ENCODE measurements at regions not wholly inside any gene's neighbourhood (a gene's known extent, or its start where the extent isn't known, plus 50 kb on each side); places are given as distances from the start of the nearest gene placed in this dataset.

DNA sequence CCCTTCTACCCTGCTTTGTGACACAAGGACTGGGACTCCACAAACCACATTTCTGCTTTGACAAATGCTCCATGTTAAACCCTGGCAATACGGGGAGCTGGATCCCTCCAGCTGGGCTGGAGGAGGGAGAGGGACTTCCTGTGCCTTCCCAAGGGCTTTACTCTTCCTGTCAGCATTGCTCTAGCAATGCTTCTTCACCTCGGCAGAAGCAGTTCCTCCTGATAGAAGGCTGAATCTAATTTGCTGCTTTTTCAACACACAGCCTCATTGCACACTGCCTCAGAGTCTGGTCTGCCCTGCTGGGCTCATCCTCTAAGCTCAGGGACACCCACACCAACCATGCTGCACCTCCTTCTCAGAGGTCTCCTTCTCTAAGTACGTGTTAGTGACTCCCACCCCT, 142.8 kb upstream of the SMAD3 start:
- Mint-ChIP-seq H3K9me3 (peaks cover 30% of the 10 kb centered on the region), H3K4me3 (no peak overlapping the region), H3K4me1 (peaks cover 2% of the 10 kb centered on the region), H3K27me3 (ENCODE audit: low read depth) (peaks cover 12% of the 10 kb centered on the region), H3K27ac (no peak overlapping the region), H3K36me3 (ENCODE audit: low read depth) (no peaks in the 10 kb centered on the region)
- TF ChIP-seq, protein P1, sequence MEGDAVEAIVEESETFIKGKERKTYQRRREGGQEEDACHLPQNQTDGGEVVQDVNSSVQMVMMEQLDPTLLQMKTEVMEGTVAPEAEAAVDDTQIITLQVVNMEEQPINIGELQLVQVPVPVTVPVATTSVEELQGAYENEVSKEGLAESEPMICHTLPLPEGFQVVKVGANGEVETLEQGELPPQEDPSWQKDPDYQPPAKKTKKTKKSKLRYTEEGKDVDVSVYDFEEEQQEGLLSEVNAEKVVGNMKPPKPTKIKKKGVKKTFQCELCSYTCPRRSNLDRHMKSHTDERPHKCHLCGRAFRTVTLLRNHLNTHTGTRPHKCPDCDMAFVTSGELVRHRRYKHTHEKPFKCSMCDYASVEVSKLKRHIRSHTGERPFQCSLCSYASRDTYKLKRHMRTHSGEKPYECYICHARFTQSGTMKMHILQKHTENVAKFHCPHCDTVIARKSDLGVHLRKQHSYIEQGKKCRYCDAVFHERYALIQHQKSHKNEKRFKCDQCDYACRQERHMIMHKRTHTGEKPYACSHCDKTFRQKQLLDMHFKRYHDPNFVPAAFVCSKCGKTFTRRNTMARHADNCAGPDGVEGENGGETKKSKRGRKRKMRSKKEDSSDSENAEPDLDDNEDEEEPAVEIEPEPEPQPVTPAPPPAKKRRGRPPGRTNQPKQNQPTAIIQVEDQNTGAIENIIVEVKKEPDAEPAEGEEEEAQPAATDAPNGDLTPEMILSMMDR (IDR thresholded peaks at IDR 0.05; ENCODE audit: unreplicated experiment in 3 of 3) = no peak

DNA sequence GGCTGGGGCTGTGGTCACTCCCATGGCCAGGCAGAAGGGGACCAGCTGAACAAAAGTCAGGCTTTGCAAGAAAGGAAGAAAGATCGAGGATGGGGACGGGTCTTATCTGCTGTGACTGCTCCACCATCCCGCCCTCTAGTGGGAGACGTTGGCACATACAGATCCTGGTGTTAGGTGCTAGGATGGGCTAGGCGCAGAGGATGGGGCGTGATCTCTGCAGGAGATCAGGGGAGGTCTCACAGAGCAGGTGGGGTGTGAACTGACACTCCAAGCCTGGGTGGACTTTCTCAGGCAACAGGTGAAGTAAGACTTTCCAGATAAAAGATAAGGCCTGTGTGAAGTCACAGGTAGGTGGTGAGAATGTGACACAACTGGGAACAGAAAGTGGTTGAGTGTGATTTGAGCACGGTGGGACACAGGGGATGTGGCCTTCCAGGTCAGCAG, 141.9 kb upstream of the SMAD3 start:
- H3K36me3 Mint-ChIP-seq (ENCODE audit: low read depth) = no peaks in the 10 kb centered on the region
- H3K4me1 Mint-ChIP-seq = peaks cover 10% of the 10 kb centered on the region
- peaks cover 12% of the 10 kb centered on the region for H3K27me3 Mint-ChIP-seq (ENCODE audit: low read depth)
- TF ChIP-seq, protein P1 (IDR thresholded peaks at IDR 0.05; ENCODE audit: unreplicated experiment in 3 of 3) = peak; percentile 28 to 50 (median 34)
- no peak overlapping the region for H3K4me3 Mint-ChIP-seq
- peak overlapping the region in 1 of 3 experiments; percentile 36 for H3K27ac Mint-ChIP-seq
- H3K9me3 Mint-ChIP-seq = peaks cover 25% of the 10 kb centered on the region

DNA sequence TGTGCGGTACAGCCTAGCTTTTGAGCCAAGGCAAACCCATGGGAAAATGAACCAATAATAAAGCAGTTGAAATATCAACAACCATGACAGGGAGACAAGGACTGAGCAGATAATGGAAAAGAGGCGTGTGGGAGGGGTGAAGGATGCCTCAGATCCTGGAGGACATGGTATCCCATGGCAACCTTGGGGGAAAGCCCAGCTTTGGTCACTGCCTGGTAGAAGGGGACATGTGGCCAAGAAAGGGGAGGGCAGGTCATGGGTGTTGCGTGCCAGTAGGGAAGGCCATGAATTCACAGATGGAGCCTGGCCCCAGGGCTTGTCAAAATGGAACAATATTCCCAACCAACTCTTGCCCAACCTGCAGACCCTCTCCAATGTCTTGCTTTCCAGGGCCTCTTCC, 140.5 kb upstream of the SMAD3 start:
- Mint-ChIP-seq H3K27me3 (ENCODE audit: low read depth) (peaks cover 9% of the 10 kb centered on the region), H3K9me3 (peaks cover 24% of the 10 kb centered on the region), H3K27ac (no peak overlapping the region), H3K36me3 (ENCODE audit: low read depth) (no peaks in the 10 kb centered on the region), H3K4me1 (peaks cover 14% of the 10 kb centered on the region), H3K4me3 (no peak overlapping the region)
- TF ChIP-seq, protein P1 (IDR thresholded peaks at IDR 0.05; ENCODE audit: unreplicated experiment in 3 of 3) = no peak

DNA sequence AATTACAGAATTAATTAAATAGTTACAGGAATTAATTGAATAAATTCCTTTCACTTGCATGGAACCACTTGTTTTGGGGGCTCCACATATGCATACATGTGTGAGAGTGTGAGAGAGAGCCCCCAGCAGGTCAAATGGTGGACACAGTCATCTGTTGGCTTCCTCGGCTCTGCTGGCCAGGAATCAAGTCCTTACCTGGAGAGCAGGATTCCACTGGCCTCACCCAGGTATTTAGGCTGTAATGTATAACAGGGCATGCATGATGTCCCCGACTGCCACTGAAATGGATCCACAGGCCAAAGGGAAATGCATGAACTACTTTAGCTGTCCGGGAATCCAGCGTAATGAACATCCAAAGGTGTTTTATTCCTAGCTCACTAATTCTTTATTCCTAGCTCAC, 139.7 kb upstream of the SMAD3 start:
- H3K4me1 Mint-ChIP-seq = peaks cover 22% of the 10 kb centered on the region
- no peaks in the 10 kb centered on the region for H3K36me3 Mint-ChIP-seq (ENCODE audit: low read depth)
- peaks cover 9% of the 10 kb centered on the region for H3K27me3 Mint-ChIP-seq (ENCODE audit: low read depth)
- peaks cover 24% of the 10 kb centered on the region for H3K9me3 Mint-ChIP-seq
- H3K27ac Mint-ChIP-seq = no peak overlapping the region
- TF ChIP-seq, protein P1 (IDR thresholded peaks at IDR 0.05; ENCODE audit: unreplicated experiment in 3 of 3) = no peak
- no peak overlapping the region for H3K4me3 Mint-ChIP-seq

DNA sequence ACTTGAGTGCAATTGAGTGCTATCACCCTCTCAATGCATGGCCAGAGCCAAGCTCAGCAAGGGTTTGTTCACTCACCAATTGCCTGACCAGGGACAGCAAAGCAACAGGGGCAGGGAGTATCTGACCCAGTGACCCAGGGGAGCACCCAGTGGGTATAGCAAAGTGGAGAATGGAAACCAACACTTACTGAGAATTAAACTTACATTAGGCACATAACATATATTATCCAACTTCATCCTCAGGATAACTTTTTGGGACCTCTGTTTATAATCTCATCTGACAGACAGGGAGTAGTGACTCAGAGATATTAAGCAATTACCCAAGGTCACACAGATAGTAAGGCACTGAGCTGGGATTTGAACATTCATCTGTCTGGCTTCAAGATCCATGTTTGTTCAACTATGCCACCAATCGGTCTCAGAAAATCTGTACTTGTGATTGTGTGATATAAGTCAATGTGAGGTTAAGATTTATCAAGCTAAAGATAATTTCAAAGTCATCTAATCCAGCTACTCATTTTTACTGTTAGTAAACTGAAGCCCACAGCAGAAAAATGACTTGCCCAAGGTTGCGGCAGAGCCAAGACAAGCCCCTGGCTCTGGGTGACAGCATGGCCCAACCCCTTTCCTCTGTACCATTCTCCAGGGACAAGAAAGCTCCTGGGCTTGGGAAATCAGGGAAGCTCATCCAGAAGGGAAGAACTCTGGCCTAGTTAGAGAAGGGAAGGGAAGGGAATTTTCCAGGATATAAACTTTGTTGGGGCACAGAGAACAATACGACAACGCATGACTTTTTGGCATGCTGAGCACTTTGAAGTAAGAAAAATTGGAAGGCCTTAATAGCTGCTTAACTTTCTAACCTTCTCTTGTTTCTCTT, 138.0 kb upstream of the SMAD3 start:
- TF ChIP-seq, protein P1 (IDR thresholded peaks at IDR 0.05; ENCODE audit: unreplicated experiment in 3 of 3) = no peak
- Mint-ChIP-seq H3K27me3 (ENCODE audit: low read depth) (peaks cover 3% of the 10 kb centered on the region), H3K4me3 (no peak overlapping the region), H3K36me3 (ENCODE audit: low read depth) (no peaks in the 10 kb centered on the region), H3K27ac (peak overlapping the region in 1 of 3 experiments; percentile 38), H3K4me1 (peaks cover 36% of the 10 kb centered on the region), H3K9me3 (peaks cover 17% of the 10 kb centered on the region)

DNA sequence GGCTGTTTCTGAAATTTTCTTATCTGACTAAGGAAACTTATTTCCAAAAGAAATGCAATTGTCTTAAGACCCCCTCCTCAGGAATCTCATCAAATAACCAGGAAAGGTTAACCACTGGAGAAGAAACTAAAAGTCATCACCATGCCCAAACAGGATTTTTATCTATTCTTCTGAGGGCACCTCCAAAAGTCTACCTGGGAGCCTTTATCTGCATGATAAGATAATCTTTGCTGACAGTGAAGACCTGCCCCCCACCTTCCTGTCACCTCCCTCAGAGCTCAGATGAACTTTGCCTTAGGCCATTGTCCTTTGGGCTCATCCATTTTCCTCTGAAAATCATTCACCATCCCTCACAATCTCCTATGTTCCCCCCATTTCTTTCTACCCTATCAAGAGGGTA, 137.3 kb upstream of the SMAD3 start:
- no peak overlapping the region for H3K27ac Mint-ChIP-seq
- TF ChIP-seq, protein P1 (IDR thresholded peaks at IDR 0.05; ENCODE audit: unreplicated experiment in 3 of 3) = no peak
- H3K4me1 Mint-ChIP-seq = peaks cover 42% of the 10 kb centered on the region
- no peaks in the 10 kb centered on the region for H3K36me3 Mint-ChIP-seq (ENCODE audit: low read depth)
- peaks cover 10% of the 10 kb centered on the region for H3K9me3 Mint-ChIP-seq
- no peak overlapping the region for H3K4me3 Mint-ChIP-seq
- peaks cover 7% of the 10 kb centered on the region for H3K27me3 Mint-ChIP-seq (ENCODE audit: low read depth)
